ENCODE measurements at regions not wholly inside any gene's neighbourhood (a gene's known extent, or its start where the extent isn't known, plus 50 kb on each side); places are given as distances from the start of the nearest gene placed in this dataset.

DNA sequence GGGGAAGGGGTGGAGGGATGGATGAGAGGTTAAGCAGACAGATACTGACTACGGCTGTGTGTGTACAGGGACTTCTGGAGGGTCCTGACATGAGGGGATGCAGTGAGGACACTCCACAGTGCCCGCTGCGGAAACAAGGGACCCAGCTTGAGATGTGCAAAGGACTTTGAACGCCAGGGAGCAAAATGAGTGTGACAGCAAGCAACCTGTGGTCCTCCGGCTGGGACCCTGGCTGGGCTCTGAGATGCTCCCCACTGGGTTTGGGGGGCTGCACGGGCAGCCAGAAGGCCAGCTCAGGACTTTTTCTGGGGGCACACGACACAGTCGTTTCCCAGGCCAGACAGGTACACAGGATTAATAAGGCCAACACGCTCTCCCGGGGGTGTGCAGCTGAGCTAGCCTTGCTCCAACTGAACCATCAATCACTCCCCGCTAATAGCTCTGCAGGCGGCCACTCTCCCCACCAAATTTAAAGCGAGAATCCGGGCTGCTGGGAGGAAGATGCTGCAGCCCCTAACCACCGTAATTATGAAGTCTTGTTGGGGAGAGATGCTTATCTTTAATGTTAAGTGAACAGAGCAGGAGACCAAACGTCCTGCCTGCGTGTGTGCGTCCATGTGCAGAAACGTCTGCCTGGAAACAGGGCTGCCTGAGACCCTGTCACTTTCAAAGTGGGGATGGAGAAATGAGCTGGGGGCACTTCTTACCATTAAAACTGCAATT, 51.6 kb upstream of the DLK1 start:
- no peak for DNase-seq

DNA sequence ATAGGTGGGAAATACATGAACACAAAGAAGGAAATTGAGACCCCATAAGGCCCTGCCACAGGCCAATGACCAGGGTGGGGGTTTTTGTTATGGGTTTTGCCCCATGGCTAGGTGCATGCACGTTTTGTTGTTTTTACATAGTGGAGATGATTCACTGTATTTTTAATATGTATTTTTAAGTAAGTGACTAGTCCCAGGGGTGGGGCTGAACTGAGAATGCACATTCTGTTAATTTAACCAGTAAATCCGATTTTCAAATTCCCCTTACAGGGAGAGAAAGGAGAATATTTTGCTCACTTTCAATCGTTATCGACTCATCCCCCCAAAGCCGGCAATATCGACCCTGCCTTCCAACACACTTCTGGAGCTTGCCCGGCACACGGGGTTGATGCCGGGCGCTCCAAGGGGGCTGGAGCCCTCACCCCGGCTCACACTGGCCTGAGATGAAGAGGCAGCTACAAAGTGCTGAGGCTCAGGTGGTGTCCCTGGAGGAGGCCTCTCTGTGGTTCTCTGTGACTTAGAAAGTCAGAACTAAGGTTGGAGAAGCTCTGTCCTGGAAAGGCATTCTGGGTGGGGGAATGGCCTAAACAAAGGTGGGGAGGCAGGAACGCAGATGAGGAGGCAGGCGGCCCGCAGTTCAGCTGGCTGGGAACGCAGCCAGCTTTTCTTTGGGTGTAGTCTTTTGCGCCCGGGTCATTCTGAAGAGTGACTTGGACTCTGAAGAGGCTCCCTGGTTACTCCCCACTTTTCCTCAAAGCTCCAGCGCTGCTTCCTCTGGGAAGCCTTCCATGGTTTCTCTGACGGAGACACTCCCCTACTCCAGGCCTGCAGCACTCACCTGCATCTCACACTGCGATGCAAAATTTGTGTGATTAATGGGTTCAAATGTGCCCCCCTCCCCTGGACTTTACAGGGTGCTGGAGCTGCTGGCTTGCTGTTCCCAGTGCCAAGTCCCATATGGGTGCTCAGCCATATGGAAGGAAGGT, 50.7 kb upstream of the DLK1 start:
- no peak for DNase-seq

Measured in activated T-cell treated with anti-CD3 and anti-CD28 coated beads for 4 hours (primary cell).